Keratinocyte (primary cell): ENCODE measurements at regions not wholly inside any gene's neighbourhood (a gene's known extent, or its start where the extent isn't known, plus 50 kb on each side); places are given as distances from the start of the nearest gene placed in this dataset.

Experiments
- DNase-seq: peaks from one replicate; pipeline ENCODE4 v3.0.0-alpha.2; 2011; ENCODE audit warnings: low read depth, missing footprints, low spot score
- FAIRE-seq: peaks from 2 replicates; lab custom pipeline; 2011; peaks lifted over from hg19 to GRCh38; lab: Jason Lieb, UNC
- H2AFZ ChIP-seq: 2 replicates; pipeline ENCODE4 v1.6.0; 2012; ENCODE audit warnings: low read length, control low read depth, inconsistent platforms; ENCODE audit not compliant: control insufficient read depth
- H3K27ac ChIP-seq: 2 replicates; pipeline ENCODE4 v1.5.1; 2011; ENCODE audit warnings: low read length; ENCODE audit not compliant: control insufficient read depth, insufficient read depth
- H3K27me3 ChIP-seq: 3 replicates; pipeline ENCODE4 v1.6.0; 2011; ENCODE audit warnings: low read length; ENCODE audit not compliant: control insufficient read depth, insufficient read depth; ENCODE audit errors: extremely low read depth
- H3K36me3 ChIP-seq, 2 experiments: 2 replicates in 1 of 2; 3 replicates in 1 of 2; pipeline ENCODE4 v1.5.1; 2011; ENCODE audit warnings: low read length in 2 of 2, mild to moderate bottlenecking in 1 of 2; ENCODE audit not compliant: control insufficient read depth in 2 of 2, insufficient read depth in 2 of 2; ENCODE audit errors: extremely low read depth in 1 of 2
- H3K4me1 ChIP-seq: 3 replicates; pipeline ENCODE4 v1.5.1; 2011; ENCODE audit warnings: low read length; ENCODE audit not compliant: control insufficient read depth, insufficient read depth; ENCODE audit errors: extremely low read depth
- H3K4me2 ChIP-seq: 3 replicates; pipeline ENCODE4 v1.6.0; 2011; ENCODE audit warnings: low read depth, low read length; ENCODE audit not compliant: control insufficient read depth, insufficient read depth; ENCODE audit errors: extremely low read depth
- H3K4me3 ChIP-seq, 3 experiments: fragments of 200-600 bp in 1 of 3; sonication (generic) in 1 of 3; 2 replicates in 2 of 3; 3 replicates in 1 of 3; pipeline ENCODE4 v1.5.1; 2011 to 2016; ENCODE audit warnings: low read length in 3 of 3, mild to moderate bottlenecking in 3 of 3, control low read depth in 2 of 3, inconsistent platforms in 1 of 3, low read depth in 1 of 3, mixed read lengths in 1 of 3, mixed run types in 1 of 3, moderate library complexity in 1 of 3; ENCODE audit not compliant: control insufficient read depth in 2 of 3, insufficient read depth in 2 of 3; ENCODE audit errors: extremely low read depth in 1 of 3
- H3K79me2 ChIP-seq: 2 replicates; pipeline ENCODE4 v1.6.0; 2012; ENCODE audit warnings: low read length; ENCODE audit not compliant: control insufficient read depth, insufficient read depth
- H3K9ac ChIP-seq: 3 replicates; pipeline ENCODE4 v1.6.0; 2011; ENCODE audit warnings: low read length; ENCODE audit not compliant: control insufficient read depth, insufficient read depth; ENCODE audit errors: extremely low read depth
- H3K9me1 ChIP-seq: 3 replicates; pipeline ENCODE4 v1.6.0; 2011; ENCODE audit warnings: low read length; ENCODE audit not compliant: control insufficient read depth, insufficient read depth; ENCODE audit errors: extremely low read depth
- H3K9me3 ChIP-seq: 2 replicates; pipeline ENCODE4 v1.5.1; 2012; ENCODE audit warnings: low read depth, low read length; ENCODE audit not compliant: control insufficient read depth
- H4K20me1 ChIP-seq: 3 replicates; pipeline ENCODE4 v1.6.0; 2011; ENCODE audit warnings: low read length; ENCODE audit not compliant: control insufficient read depth, insufficient read depth; ENCODE audit errors: extremely low read depth
- CTCF ChIP-seq, 3 experiments: IDR thresholded peaks in 1 of 3; conservative IDR thresholded peaks in 1 of 3; optimal IDR thresholded peaks in 1 of 3; 2 replicates in 2 of 3; 3 replicates in 1 of 3; pipeline versions ENCODE3 to v1.5.1; 2011; ENCODE audit warnings: low read length in 3 of 3, mild to moderate bottlenecking in 3 of 3, moderate library complexity in 2 of 3, control low read depth in 1 of 3, inconsistent platforms in 1 of 3; ENCODE audit not compliant: insufficient read depth in 2 of 3; ENCODE audit errors: extremely low read depth in 1 of 3
- EZH2 ChIP-seq: IDR thresholded peaks from one replicate; pipeline ENCODE4 v1.6.1; 2012; ENCODE audit warnings: inconsistent platforms, mild to moderate bottlenecking, low read length, moderate library complexity
- dilution Hi-C: fragments of 300-500 bp; cut with MboI; formaldehyde crosslinking; loops from one replicate; pipeline ENCODE4 v1.7.0; 2020; ENCODE audit warnings: low sequenced_read_pairs; ENCODE audit not compliant: extremely low pct_ligation_motif_present

GRCh38 chr18:40470723-40471122, 1484.3 kb upstream of the PIK3C3 start:
- no peak for TF ChIP-seq CTCF (optimal IDR thresholded peaks at IDR 0.05 in 1 of 3, IDR thresholded peaks at IDR 0.05 in 1 of 3, conservative IDR thresholded peaks at IDR 0.05 in 1 of 3; ENCODE audit: extremely low read depth in 1 of 3, insufficient read depth in 2 of 3, low read length in 3 of 3)
- TF ChIP-seq EZH2, result no peak
- Histone ChIP-seq H3K9me3 (no peaks in the 10 kb centered on the region), H3K4me3 (no peak overlapping the region), H2AFZ (no peak overlapping the region), H3K27ac (no peak overlapping the region), H4K20me1 (no peaks in the 10 kb centered on the region), H3K9ac (no peak overlapping the region), H3K9me1 (no peaks in the 10 kb centered on the region), H3K4me2 (no peak overlapping the region), H3K36me3 (no peaks in the 10 kb centered on the region), H3K4me1 (no peaks in the 10 kb centered on the region), H3K79me2 (no peaks in the 10 kb centered on the region), H3K27me3 (no peaks in the 10 kb centered on the region)
- dilution Hi-C loops, result no loop called here
- no peak for DNase-seq
- FAIRE-seq, result no peak

GRCh38 chr18:40469851-40470250, 1485.2 kb upstream of the PIK3C3 start:
- no peak for TF ChIP-seq EZH2
- no peak for TF ChIP-seq CTCF (optimal IDR thresholded peaks at IDR 0.05 in 1 of 3, IDR thresholded peaks at IDR 0.05 in 1 of 3, conservative IDR thresholded peaks at IDR 0.05 in 1 of 3; ENCODE audit: extremely low read depth in 1 of 3, insufficient read depth in 2 of 3, low read length in 3 of 3)
- FAIRE-seq (no peak), DNase-seq (no peak)
- Histone ChIP-seq H3K4me3 (no peak overlapping the region), H3K4me1 (no peaks in the 10 kb centered on the region), H3K9me3 (no peaks in the 10 kb centered on the region), H3K9me1 (no peaks in the 10 kb centered on the region), H3K9ac (no peak overlapping the region), H4K20me1 (no peaks in the 10 kb centered on the region), H3K79me2 (no peaks in the 10 kb centered on the region), H3K4me2 (no peak overlapping the region), H2AFZ (no peak overlapping the region), H3K36me3 (no peaks in the 10 kb centered on the region), H3K27me3 (no peaks in the 10 kb centered on the region), H3K27ac (no peak overlapping the region)
- dilution Hi-C loops, result no loop called here
